Activated CD8-positive, alpha-beta memory T cell treated with anti-CD3 and anti-CD28 coated beads, Interleukin-2, amount 50 U/mL, for 48 hours (primary cell): ENCODE measurements at regions not wholly inside any gene's neighbourhood (a gene's known extent, or its start where the extent isn't known, plus 50 kb on each side); places are given as distances from the start of the nearest gene placed in this dataset.
"Not testable (repeated sequence)": the region's sequence is repeated elsewhere in the genome, so short reads cannot be mapped to it uniquely, and the experiment has no call there.

ENCODE experiments used
- DNase-seq: peaks from one replicate; pipeline ENCODE4 v3.0.0-alpha.2; 2020

DNA sequence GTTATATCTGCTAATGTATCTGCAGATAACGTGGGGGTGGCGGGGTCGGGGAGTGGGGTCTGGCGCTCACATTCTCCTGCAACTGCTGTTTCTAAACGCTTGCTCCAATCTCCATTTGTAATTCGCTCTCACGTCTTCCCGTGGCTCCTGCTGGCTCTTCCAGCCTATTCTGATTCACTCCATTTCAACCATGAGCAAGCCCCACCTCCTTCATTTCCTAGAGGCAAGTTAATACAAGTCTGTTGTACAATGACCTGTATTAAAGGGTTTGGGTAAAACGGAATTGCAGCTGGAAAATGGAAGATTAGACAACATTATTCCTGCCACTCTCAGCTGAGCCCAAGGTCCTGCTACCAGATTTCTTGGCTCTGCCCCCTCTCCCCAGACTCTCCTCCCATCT lies 132.3 kb downstream of the CSNK2A3 start:
- DNase-seq = no peak

DNA sequence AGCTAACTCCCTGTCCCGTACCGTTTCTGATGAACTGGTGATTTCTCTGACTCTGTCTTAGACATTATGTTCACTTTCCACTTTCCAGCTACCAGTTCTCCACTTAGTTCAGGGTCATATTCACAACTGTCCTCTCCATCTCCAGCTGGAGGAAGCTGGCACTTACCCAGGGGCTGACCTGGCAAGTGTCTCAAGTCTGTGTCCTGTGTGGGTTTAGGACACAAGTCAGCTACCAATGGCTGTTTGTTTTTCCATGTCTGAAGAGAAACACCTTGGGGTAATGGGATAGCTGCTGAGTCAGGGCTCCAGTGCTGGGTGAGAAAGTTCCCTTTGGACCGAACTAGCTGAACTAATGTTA lies 134.4 kb downstream of the CSNK2A3 start:
- no peak for DNase-seq

DNA sequence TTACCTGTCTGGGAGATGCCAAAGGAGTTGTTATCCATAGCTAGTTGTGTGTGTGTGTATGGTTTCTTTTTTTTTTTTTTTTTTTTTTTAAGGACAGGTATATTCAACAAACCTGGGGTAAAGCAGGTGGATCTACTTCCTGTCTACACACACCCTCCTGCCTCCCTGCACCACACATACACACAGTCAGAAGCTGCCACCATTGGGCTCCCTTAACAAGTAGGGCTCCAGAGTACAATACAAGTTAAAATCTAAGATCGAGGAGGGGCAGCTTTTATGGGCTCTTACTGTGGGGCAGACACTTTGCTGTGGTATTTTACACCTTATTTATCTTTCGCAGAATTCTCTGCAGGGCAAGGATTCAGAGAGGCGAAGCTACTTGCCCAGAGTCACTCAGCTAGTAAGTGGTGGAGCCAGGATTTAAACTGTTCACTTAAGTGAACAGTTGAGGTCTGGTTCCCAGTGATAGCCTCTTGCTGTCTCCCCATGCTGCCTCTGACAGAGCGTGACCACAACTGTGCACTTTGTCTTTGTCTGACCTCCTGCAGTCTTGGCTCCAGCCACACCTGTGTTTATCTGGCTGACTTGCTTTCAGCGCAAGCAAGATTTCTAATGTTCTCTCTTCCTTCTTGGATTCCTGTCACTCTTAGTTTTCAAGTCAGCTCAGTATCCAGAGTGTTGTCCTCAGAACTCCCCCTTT lies 135.0 kb downstream of the CSNK2A3 start:
- DNase-seq = no peak

DNA sequence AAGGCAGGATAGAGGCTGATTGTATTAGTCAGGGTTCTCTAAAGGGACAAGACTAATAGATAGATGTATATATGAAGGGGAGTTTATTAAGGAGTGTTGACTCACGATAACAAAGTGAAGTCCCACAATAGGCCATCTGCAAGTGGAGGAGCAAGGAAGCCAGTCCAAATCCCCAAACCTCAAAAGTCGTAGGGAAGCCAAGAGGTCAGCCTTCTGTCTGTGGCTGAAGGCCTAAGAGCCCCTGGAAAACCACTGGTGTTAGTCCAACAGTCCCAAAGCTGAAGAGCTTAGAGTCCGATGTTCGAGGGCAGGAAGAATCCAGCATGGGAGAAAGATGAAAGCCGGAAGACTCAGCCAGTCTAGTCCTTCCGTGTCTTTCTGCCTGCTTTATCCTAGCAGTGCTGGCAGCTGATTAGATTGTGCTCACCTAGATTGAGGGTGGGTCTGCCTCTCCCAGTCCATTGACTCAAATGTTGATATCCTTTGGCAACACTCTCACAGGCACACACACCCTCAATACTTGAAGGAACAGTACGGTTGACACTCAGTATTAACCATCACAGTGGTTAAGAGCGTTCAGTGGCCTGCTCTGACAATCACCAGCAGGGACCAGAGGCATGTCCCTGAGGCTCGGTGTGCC lies 135.6 kb downstream of the CSNK2A3 start:
- DNase-seq = no peak

DNA sequence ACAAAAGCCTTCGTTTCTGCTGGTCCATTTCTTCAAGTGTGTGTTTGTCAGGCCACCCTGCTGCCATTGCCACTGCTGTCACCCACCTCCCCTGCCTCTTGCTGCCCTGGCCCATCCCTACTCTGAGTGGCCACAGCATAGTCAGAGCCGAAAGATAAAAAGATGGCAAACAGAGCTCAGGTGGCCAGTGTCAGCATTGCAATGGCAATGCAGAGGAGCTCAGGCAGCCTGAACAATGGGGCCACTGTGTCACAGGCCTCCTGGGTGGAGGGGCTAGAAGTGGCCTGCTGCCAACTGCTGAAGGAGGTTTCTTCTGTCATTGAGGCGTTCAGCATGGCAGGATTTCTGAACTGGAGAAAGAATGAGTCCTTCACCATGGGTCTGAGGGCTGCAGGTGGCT lies 137.1 kb downstream of the CSNK2A3 start:
- no peak for DNase-seq

DNA sequence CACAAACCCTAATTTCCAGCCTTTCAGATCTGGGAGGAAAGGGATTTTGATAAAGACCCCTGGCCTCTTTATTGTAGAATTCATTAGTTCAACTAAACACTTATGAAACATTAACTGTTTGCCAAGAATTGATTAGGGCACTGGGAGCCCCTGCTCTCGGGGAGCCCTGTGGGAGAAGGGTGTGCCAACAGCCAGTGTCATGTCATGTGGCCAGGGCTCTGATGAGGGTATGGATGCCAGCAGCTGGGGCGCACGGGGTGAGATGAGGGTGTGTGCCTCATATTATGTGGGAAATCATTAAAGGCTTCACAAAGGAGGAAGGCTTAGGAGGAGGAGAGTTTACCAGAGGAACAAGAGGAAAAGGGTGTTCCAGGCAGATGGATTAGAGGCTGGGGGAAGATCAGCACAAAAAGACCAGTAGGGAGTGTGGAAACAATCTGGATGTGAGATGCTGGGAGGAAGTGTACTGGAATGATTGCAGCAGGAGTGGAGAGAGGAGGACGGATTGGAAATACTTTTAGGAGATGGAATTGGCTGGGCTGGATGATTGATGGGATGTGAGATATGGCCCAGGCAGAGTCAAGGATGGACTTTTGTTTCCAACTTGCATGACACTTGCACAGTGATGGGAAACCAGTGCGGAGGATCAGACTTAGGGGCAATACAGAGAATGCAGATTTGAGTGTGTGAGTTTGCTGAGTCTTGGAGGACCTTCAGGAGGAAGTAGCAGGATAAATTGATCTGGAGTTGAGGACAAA lies 137.8 kb downstream of the CSNK2A3 start:
- DNase-seq = no peak

DNA sequence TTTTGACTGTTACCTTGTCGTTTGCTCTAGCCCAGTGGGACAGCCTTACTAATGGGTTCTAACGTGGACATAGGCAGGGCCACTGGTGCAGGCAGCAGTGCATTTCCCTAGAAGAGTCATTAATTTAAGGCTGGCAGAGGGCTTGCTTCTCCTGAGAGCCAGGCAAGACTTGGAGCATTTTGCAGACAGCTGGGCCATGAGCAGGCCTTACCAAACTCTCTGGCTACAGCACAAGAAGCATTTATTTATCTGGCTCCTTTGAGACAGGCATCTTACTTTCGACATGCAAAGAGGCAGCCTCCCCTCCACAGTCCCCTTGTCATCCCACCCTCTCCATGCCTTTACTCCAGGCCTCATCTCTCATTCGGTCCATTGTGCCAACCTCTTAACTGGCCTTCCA lies 139.9 kb downstream of the CSNK2A3 start:
- no peak for DNase-seq

DNA sequence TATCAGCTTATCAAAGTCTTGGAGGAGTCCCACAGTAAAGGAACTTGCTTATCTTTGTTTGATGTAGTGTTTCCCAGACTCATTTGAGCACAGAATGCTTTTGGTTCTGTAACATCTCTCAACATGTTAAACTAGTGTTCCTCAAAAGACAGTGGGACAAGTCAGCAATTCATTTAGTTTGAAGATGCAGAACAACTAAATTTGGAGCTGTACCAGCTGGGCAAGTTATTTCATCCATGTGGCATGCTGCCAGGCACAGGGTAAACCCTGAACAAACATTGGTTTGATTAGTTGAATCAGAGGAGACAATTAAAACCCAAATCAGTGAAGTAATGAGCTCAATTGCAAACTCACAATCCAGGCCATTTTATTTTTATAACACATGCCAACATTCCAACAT lies 141.2 kb downstream of the CSNK2A3 start:
- no peak for DNase-seq

DNA sequence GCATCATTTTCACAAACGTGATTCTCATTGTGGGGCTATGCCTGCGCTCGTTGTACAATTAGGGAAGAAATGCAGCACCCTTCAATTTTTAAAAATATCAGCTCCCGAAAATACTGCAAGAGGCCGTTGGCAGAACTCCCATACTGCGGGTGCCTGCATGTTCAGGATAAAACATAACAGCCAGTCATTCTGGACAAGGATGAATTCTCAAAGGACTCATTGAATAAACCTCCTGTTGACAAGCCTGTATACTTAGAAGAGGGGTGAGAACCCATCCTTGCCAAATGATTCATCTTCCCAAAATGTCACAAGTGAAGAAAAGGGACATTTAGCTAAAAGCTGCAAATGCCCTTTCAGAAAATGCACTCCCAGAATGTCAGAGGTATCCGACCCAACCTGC lies 141.9 kb downstream of the CSNK2A3 start:
- DNase-seq = no peak

DNA sequence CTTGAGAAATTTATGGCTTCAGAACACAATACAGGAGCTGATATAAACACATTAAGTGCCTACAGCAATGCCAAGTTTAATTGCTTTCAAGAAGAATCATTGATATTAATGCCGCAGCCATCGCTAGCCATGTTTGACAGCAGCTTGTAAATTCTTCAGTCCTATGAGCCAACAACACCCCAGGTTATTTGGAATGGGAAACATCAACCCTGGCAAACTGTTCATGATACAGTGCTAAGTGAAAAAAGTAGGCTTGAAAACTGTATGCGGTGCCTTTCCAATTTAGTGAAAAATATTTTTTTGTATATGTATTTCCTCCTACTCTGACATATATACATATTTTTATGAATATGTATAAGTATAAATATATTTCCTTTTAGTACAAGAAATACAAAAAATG lies 142.6 kb downstream of the CSNK2A3 start:
- DNase-seq = no peak

DNA sequence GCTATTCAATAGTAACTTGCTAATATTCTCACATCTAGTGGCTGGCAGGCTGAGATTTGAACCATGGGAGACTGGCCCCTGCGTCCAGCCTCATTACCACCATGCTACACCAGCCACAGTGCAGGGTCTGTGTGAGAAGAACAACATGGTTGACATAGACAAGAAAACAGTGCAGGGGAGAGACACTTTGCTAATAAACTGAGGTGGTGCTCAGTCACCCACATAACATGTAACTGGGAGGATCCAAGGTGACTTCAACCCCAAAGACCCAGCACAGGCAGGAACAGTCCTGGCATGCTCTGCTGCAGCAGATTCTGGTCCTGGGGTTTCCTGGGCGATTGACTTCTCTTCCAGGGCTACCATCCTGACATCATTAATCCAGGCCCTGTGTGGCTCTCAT lies 143.1 kb downstream of the CSNK2A3 start:
- DNase-seq = no peak

DNA sequence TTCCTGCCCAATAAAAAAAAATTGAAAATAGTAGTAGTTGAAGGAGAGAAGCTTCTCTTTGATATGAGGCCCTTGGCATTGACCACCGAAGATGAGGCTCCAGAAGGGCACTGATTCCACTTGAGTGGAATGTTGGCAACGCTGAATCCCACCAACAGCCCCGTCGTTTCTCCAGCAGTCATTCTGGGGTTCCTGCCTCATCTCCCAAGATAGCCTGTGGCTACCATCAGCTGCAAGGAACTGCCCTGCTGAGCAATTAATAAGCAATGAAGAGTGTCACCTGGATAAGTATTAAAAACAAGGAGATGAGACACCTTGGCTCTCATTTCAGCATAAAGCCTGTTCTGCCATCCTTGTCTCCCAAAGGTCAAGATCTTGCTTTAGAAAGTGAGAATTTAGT lies 144.1 kb downstream of the CSNK2A3 start:
- no peak for DNase-seq

DNA sequence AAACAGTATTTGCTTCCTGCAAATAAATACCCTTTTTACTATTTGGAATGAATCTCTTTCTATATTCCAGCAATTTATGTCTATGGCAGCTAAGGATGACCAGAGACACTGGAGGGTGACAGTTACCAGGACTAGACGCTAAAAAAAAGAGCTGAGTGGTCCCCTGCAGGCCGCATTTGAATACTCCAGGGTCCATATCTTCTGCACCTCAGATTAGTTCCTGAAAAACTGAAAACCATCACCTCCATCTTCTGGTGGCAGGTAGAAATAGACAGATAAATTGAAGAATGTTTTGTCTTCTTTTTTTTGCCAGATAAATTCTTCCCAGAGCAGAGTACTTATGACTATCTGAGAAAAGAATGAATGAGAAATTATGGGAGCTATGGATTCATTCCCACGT lies 145.6 kb downstream of the CSNK2A3 start:
- no peak for DNase-seq

DNA sequence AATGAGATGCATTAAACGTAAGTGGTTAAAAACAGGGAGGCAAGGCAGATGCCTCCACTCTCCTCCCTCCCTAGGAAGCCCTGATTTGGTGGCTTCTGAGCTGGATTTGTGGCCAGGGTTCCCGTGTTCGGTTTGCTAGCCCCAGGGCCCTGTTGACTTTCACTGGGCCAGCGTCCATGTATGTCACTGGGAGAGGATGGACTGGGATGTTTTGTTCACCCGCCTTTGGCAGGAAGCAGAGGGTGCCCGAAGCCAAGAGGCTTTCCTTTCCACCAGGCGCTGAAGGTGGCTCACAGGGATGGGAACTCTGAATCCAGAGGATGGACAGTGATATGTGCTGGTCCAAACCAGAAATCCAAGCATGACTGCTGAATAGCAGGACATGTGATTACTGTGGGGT lies 146.6 kb downstream of the CSNK2A3 start:
- no peak for DNase-seq

DNA sequence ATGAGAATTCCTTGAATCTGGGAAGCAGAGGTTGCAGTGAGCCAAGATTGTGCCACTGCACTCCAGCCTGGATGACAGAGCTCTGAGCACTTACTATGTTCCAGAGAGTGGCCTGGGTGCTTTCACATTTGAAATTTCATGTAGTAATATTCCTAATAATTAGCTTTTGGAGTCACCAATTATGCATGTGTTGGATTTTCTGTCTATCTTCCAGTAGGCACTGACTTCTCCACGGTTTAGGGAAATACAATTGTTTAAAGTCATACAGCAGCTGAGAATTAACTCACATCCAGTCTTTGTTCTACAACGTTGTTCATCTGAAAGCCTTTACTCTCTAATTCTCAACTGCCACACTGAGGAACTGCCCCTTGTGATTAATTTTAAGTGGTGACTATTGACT lies 150.2 kb downstream of the CSNK2A3 start:
- no peak for DNase-seq

DNA sequence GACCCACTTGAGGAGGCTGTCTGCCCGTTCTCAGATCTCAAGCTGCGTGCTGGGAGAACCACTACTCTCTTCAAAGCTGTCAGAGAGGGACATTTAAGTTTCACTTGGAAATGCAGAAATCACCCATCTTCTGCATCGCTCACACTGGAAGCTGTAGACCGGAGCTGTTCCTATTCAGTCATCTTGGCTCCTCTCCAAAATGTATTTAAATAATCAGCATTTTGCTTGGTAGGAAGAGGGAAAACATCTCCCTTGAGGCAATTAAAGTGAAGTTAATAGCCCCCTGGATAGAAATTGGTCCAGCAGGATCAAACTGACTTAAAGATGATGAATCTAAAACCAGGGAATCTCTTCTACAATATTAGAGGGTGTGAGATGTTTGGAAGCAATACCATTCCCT lies 151.7 kb downstream of the CSNK2A3 start:
- DNase-seq = not testable (repeated sequence)

DNA sequence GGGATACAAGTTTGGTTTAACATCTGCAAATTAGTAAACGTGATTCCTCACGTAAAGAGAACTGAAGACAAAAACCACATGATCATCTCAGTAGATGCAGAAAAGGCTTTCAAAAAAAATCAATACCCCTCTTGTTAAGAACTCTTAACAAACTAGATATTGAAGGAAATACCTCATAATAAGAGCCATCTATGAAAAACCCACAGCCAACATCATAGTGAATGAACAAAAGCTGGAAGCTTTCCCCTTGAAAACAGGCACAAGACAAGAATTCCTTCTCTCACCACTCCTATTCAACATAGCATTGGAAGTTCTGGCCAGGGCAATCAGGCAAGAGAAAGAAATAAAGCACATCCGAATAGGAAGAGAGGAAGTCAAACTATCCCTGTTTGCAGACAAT lies 160.5 kb downstream of the CSNK2A3 start:
- DNase-seq = no peak

DNA sequence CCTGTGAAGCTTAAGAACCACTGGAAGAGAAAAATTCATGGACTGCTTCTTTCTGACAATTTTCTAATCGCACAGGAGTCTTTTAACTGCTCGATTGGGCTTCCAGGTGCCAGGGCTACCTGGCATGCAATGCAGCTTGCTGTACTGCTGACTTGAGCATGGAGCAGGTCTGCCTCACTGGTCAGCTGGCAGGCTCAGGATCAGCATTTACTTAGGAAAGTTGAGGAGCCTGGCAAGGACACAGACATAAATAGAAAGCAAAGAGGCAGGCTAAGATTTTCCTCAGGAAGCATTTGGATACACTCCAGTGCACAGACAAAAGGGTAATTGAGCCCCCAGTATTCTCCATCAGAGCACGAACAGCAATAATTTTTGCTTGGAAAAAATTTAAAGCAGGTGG lies 163.5 kb downstream of the CSNK2A3 start:
- DNase-seq = no peak

DNA sequence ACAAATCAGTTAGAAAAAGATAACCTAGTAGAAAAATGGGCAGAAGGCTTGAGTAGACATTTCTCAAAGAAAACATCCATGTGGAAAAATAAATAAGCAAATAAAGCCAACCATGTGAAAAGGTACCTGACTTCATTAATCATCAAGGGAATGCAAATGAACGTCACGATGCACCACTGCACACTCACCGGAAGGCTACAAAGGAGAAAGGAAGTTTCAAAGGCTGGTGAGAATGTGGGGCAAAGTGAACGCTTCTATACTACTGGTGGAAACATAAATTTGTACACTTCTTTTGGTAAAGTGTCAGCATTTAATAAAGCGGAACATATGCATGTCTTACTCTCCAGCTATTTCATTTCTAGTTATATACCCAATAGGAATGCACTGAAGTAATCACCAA lies 166.8 kb downstream of the CSNK2A3 start:
- DNase-seq = no peak

DNA sequence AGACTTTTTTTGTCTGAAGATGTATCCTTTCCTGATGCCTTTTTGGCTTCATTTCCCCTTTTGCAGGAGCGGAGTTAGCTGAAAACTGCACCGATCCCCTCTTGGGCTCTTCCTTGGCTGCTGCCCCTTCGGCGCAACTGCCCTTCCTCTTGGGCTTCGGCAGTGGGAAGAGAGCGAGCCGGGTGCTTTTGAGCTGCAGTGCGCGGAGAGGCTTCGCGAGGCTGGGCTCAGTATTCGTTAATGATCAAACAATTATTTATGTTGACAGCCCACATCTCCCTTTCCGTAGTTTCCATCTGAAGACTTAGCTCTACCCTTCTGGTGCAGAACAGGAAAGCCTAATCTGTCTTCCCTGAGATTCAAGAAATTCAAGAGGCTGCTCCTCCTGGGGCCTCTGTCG lies 170.8 kb downstream of the CSNK2A3 start:
- no peak for DNase-seq

DNA sequence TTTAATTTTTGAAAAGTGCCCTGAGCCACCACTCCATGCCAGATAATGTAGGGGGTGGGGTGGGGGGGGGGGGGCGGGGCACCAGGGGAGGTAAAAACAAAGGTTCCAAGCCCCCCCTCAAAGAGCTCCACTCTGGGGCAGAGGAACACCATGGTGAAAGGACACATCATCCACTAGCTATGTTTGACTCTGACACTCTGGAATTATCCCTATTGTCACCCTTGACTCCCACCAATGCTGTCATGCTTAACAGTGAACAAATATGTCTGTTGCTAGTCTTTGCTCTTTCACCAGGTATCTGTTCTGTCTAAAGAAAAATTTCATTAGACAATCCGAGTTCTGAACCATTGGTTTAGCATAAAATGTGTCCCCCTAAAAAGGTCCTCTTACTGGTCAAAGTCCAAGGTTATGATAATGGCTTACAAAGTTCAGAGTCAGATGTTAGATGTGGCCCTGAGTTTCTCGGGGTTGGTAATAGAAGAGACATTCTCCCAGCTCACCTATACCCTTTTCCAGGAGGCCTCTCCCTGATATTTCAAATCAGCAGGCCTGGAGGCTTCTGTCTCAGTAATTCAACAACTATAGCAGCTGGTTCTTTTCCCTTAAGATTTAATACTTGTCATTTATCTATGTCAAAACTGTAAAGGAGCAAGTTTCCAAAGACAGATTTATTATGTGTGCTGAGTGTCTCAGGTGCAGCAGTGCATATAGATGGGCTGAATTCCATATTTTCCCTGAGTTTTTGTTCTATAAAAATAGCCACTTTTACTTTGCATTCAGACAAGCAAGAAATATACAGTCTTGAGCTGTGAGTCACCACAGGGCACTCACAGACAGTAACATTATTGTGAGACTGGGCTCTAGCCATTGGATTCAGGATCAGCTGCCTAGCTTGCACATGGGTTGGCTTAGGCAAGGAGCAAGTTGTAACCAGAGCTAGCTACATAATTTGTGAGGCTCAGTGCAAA lies 174.1 kb downstream of the CSNK2A3 start:
- DNase-seq = no peak

DNA sequence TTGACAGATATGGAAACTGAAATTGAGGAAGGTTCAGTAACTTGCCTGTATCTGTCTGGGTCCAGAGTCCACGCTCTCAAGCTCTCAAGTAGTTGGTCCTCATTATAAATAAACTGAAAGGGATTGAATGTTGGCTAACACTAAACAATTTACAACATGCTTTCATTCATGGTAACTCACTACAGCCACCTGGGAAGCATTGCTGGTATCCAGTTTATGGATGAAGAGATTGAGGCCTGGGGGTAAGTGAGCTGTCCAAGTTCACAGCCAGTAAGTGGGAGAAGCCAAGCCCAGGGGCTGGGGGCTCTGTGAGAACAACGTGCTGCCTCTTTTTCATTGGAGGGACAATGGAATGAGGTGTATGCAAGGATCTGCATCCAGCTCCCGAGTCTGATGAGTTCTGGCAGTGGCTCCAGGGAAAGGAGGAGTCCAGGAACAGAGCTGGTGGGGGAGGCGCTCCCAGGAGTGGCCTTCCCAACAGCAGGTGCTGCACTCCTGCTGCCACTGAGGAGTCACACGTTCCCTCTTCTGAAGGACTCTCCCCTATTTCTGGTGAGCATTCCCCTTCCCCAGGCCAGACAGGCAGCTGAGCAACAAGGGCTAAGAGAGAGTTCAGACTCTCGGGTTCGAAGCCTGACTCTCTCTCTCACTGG lies 175.8 kb downstream of the CSNK2A3 start:
- no peak for DNase-seq
